Activated CD4-positive, alpha-beta T cell treated with anti-CD3 and anti-CD28 coated beads for 48 hours (primary cell): ENCODE measurements at regions not wholly inside any gene's neighbourhood (a gene's known extent, or its start where the extent isn't known, plus 50 kb on each side); places are given as distances from the start of the nearest gene placed in this dataset.

Source experiments
- DNase-seq: peaks from one replicate; pipeline ENCODE4 v3.0.0-alpha.2; 2020

DNA sequence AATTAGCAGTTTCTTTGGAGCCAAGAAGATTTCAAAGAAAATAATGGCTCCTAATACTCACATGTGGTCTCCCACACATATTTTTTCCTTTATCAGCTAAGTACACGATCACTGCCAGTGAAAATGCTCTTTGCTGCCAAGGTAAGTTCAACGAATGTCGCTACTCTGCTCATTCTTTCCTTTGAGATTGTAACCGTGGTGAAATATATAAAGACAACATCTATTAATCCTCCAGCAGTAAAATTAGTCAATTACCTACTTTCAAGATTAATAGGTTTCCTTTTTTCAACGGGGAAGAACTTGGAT is 672.2 kb downstream of the GATA3 start:
- no peak for DNase-seq

DNA sequence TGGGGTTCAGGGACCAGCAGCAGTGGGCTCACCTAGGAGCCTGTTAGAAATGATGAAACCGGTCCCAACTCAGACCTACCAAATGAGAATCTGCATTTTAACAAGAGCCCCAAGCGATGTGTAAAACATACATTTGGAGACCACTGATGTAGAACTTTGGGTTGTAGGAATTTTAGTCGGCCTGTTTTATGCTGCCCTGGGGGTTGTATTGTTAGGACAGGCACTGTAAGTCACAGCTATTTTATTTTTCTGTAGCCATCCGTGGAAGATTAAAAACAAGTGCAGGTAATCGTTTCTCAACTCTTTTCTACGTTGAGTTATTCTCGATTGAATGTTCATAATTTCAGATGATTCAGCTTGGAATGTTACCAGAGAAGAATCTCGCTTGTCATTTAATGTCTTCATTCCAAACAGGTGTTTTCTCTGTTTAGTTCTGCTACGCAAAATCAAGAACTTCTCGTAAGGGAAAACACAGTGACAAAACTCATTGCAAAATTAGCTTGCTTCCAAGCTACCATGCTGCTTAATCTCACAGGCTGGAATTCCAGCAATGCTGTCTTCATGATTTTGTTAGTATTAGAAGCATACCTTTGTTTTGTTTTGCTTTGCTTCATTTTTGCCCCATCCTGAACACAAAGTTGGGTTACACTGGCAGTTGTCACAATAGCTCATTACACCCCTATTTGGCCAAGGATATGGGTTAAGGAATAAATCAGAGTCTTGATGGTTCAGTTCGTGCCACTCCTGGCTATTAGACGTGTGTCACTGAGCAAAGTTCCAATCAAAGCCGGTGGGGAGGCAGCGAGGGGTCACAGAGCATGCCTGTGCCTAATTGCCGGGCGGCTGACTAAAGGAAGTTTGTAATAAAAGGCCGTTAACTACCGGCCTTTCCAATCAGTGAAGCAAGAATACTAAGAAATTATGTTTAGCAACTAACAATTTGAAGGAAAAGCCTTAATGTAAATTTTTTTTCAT is 676.9 kb downstream of the GATA3 start:
- no peak for DNase-seq

- DNase-seq, result no peak
Measured at GRCh38 chr10:8738987-8739386, 684.5 kb downstream of the GATA3 start.

- DNase-seq, result no peak
Measured at GRCh38 chr10:8752146-8752843, 697.8 kb downstream of the GATA3 start.

DNA sequence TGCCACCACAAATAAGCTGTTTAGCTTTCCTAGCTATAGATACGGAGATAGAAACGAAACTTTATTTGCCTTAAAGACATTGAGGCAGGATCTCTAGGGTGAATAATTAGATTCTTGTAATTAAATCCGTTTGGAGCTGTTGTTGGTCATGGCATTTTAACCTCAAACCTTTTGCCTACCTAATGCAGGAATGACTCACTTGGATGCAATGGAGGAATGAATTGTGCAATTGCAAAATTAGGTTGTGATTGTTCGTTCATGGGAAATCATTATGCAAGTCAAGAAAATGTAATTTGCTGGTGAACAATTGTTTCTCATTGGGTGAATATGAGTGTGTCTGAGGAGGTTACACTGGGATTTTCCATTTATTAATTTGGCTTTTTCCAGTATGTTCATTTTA is 703.5 kb downstream of the GATA3 start:
- DNase-seq, result no peak

DNA sequence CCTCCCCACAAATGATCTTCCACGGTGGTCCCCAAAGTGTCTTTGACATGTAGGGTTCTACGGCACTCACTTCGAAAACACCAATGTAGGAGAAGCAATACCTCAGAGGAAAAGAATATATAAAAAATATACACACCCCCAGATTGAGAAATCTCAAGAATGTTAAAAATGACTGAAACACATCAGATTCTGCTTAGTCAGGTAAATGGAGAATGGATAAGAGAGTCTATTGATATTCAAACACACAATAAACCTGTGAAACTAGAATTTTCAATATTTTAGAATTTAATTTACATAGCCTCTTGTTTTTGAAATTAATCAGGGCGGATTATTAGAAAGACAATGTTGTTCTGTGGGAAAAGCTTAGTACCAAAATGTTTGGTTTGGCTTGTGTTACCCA is 712.4 kb downstream of the GATA3 start:
- no peak for DNase-seq

DNA sequence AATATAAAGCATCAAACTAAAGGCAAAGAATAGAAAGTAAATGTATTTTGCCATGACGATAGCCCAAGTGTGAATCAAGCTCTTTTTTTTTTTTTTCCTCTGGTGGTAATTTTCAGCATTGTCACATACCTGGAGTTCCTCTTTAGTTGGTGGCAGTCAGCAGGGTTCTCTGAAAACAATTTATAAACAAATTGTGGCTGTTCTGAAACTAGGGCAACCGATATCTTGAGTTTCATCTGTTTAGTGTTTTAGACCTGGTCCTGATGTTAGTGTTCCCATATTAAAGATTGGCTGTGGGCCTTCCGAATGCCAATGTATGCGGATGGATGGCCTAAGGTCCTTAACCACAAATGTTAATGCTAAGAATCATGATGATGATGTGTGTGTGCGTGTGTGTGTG is 713.1 kb downstream of the GATA3 start:
- no peak for DNase-seq

DNA sequence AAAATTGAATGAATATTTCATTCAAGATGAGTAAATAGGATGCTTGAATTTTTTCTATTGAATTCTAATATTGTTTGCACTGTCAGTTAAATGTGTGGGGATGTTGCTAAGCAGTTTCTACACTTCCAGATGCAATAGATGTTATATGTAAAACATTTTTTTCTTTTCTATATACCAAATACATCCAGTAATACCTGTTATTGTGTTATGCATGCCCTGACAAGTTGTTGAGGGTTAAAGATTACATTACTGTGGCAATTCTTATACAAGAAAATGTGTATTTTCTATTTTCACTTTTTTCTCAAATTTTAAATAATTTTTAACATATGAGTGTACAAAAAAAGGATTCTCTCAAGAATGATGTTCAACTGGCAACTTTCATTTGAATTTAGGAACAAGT is 713.9 kb downstream of the GATA3 start:
- no peak for DNase-seq

DNA sequence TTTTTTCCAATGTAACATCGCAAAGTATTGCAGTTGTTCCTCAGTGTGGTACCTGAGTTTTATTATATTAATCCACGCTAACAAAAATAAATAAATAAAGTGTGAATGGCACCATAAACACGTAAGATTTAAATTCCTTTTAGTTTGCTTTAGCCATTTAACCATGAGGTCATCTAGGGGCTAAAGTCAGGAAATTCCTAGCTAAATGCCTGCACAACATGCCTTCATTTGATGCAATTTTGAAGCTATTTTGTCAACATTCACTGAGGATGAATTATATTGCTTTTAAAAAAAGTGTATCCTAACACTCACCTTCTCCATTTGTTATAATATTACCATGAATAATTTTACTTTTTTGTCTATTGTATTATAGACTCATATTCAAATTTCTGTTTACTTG is 714.4 kb downstream of the GATA3 start:
- no peak for DNase-seq

DNA sequence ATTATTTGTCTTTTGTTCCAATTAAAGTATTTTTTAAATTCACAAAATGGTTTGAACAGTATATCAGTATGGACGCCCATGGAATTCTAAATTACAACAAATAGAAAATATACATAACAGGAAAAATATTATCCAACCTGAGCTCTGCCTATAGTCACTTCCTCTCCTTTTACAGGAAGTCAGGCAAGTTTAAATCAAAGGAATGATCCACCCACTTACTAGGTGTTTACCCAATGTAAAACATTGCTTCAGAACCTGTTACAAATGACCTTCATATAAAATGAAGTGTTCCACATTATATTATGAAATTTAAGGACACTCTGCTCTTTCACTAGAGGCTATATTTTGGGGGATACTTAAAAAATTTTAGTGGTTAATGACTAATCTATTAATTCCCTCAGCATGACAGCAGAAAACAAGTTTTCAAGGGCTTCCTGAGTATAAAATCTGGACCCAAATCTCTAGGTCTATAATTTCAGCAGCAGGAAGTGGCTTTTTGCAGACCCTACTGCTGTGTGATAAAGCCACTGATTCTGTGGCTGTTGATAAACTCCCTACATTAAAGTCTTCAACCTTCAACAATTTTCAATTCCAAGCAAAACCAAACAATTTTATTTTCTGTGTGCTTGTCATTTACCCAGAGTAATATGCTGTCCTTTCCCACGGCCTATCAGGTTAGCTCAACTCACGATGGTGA is 722.6 kb downstream of the GATA3 start:
- DNase-seq, result no peak

GRCh38 chr10:8778713-8779112 is 724.2 kb downstream of the GATA3 start:
- DNase-seq, result peak; percentile 7

DNA sequence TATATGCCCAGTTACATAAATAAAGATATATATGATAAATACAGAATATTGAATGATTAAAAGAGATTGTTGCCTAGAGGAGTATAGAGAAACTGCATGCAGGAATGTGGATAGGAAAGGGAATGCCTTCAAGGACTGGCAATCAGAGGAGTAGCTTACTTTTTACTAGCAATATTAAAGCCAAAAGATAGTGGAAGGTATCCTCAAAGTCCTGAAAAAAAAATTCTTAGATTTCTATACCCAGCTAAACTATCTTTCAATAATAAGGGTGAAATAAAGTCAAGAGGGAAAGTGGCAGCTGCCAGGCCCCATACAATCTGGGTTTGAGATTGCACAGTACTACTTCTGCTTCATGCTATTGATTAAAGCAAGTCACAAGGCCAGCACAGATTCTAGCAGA is 733.2 kb downstream of the GATA3 start:
- no peak for DNase-seq

DNA sequence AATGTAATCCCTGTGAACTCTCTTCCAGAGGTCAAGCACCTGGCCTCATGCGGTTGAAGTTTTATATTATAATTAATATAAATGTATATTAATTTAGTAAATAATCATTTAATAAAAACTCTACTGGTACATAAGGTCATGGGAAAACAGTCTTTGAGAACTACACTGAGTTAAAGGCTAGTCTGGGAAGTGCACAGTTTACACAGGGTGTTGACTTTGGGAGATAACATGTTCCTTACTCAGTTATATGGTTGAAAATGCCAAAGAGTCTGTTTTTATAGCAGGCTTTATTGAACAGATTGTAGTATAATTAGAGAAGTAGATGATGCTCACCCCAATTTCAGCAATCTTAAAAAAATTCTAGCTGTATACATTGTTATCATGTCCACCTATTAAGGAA is 735.9 kb downstream of the GATA3 start:
- no peak for DNase-seq

DNA sequence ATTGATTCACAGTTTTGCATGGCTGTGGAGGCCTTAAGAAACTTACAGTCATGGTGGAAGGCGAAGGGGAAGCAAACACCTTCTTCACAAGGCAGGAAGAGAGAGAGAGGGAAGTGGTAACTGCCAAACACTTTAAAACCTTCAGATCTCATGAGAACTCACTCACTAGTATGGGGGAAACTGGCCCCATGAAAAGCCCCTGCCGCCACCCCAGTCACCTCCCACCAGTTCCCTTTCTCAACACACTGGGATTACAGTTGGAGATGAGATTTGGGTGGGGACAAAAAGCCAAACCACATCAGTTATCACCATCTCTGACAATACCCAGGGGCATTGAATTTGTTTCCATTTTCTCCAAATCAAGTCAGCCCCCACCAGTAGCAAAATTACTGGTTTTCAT is 740.4 kb downstream of the GATA3 start:
- peak; percentile 6 for DNase-seq

- peak; percentile 5 for DNase-seq
Measured at GRCh38 chr10:8800426-8800825, 745.9 kb downstream of the GATA3 start.

GRCh38 chr10:8803992-8804391 is 749.5 kb downstream of the GATA3 start:
- no peak for DNase-seq

DNA sequence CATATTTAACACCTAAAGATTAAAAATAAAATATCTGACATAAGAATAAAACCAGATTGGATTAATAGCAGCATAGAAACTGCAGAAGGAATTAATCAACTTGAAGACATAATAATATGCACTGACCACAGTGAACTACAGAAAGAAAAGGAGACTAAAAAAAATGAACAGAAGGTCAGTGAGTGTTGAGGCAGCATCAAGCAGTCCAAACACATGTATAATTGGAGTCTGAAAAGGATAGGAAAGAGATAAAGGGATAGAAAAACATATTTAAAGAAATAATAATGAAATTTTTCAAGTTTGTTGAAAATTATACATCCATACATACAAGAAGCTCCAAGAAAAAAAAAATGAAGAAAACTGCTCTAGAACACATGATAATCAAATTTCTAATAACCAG is 756.2 kb downstream of the GATA3 start:
- DNase-seq, result no peak

DNA sequence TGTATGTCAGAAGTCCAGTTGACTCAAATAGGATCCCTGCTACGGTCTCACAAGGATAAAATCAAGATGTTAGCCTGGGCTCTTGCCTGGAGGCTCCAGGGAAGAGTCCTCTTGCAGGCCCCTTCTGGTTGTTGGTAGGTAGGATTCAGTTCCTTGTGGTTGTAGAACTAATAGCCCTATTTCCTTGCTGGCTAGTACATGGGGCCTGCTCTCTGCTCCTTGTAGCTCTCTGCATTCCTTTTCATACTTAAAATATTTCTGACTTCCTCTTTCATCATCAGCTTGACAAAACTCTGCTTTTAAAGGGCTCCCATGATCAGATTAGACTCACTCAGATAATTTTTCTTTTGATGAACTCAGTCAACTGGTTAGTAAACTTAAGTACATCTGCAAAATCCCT is 756.7 kb downstream of the GATA3 start:
- no peak for DNase-seq

DNA sequence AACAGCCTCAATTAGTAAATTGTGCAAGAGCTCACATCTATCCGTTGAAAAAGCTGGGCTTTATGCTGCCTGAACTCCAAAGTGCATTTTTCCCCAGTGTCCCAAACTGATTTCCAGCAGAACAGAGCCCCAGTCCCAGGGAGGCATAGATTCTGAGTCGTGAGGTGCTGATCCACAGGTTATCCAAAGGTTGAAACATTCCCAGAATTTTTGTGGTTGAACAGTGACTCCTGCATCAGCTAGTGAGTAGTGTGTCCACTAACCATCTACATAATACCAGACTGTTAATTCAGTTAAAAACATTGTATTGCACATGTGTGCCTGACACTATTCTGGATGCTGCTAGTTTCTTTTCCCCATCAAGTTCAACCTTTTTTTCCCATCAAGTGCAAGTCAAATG is 761.5 kb downstream of the GATA3 start:
- no peak for DNase-seq

GRCh38 chr10:8817299-8817698 is 762.8 kb downstream of the GATA3 start:
- DNase-seq, result no peak

DNA sequence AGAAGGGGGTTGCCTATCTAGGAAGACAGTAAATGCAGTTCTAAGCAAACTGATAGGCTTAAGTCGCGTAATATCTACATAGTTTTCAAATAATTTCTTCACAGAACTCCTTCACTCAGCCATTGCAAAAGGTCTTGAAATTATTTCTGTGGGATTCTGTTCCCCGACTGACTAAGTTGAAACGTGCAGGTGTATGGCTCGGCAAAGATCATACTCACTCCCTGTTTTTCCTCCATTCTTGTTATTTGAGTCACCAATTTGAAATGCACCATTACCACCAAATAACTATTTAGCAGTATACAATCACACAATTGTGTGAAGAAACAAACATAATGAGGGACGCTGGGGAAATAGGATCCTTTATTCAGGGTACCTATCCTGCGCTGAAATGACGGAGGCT is 771.1 kb downstream of the GATA3 start:
- DNase-seq, result no peak

- no peak for DNase-seq
Measured at GRCh38 chr10:8829592-8829991, 775.1 kb downstream of the GATA3 start.

DNA sequence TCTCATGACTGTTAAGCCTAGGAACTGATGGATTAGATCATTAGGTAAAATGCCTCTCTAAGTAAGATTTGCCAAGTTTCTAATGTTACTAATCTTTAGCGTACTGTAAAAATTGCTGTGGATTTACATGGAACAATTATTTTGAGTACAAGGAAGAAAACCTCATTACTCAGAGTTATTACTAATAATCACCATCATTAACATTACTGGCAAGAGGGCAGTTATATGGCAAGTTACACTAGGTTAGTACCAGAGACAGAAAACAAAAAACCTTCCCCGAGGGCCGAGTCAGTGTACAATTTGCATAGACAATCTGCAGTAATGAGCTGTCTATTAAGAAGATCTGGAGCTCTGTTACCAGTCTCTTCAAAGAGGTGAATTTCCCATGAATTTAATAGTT is 775.6 kb downstream of the GATA3 start:
- no peak for DNase-seq

DNA sequence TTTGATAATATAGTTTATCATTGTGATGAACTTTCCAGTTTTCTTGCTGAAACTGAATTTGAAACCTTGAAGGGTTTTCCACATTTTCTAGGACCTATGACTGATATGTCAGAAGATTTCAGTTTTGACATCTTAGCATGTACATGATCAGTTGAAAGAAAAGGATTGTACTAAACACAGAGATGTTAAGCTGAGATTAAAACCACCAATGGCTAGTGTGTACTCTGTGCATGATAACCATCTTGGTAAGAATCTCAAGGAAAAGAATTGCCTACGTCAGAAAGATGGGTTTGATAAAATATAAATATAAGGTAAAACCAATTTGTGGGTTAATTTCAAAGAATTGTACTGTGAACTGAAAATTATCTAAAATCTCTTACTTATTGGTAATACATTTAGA is 776.4 kb downstream of the GATA3 start:
- no peak for DNase-seq
